ENCODE measurements at regions not wholly inside any gene's neighbourhood (a gene's known extent, or its start where the extent isn't known, plus 50 kb on each side); places are given as distances from the start of the nearest gene placed in this dataset.

DNA sequence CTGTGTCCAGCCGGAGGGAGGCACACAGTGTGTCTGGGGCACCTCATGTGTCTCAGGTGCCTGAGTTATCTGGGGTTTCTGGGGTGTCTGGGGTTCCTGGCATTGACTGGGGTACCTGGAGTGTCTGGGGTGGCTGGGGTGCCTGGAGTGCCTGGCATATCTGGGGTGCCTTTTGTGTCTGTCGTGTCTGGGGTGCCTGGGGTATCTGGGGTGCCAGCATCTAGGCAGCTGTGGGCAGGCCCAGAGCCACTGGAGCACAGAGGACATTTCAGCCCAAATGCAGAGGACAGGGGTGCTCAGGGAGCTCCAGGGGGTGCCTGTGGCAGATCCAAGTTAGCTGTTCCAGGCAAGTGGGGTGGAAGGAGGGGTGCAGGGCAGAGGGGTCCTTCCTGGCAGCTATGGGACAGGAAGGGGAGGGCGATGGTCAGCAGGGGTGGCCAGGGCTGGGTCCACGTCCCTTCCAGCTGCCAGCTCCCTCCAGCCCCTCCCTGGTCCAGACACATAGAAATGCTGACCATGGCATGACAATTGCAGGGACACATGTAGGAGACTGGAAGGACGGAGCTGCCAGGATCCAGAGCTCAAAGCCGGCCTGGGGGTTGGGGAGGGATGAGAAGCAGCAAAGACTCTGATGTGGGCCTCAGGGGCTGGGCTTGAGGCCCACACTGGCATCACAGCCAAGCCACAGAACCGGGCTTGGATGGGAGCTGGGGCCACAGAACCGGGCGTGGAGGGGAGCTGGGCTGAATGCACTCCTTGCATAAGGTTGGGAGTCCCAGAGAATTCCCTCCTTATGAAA lies 133.0 kb downstream of the BRD1 start:
- no peak for DNase-seq (ENCODE audit: low read depth)
- H3K36me3 ChIP-seq (ENCODE audit: control insufficient read depth, insufficient read depth, low read length) = no peaks in the 10 kb centered on the region
- TF ChIP-seq, protein P1, sequence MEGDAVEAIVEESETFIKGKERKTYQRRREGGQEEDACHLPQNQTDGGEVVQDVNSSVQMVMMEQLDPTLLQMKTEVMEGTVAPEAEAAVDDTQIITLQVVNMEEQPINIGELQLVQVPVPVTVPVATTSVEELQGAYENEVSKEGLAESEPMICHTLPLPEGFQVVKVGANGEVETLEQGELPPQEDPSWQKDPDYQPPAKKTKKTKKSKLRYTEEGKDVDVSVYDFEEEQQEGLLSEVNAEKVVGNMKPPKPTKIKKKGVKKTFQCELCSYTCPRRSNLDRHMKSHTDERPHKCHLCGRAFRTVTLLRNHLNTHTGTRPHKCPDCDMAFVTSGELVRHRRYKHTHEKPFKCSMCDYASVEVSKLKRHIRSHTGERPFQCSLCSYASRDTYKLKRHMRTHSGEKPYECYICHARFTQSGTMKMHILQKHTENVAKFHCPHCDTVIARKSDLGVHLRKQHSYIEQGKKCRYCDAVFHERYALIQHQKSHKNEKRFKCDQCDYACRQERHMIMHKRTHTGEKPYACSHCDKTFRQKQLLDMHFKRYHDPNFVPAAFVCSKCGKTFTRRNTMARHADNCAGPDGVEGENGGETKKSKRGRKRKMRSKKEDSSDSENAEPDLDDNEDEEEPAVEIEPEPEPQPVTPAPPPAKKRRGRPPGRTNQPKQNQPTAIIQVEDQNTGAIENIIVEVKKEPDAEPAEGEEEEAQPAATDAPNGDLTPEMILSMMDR (IDR thresholded peaks at IDR 0.05; ENCODE audit: insufficient read depth, low read length, severe bottlenecking) = no peak

DNA sequence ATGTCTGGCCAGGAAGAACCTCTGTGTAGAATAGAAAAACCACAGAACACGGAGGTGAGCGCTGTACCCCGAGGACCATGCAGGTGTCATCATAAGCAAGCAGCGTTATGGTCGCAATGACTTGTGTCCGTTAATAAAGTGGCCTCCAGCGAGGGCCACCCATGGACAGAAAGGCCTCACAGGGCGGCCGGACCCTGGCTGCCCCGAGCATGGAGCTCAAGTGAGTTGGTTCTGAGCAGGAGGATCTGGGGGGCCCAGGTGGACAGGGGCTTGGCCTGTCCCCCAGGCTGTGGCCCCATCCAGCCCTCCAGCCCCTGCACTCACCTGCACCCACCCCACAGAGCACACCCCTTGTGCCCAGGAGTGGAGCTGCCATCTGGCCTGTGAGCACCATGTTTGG lies 133.8 kb downstream of the BRD1 start:
- no peak for FAIRE-seq
- no peak for DNase-seq (ENCODE audit: low read depth)
- TF ChIP-seq, protein P1 (IDR thresholded peaks at IDR 0.05; ENCODE audit: insufficient read depth, low read length, severe bottlenecking) = no peak
- Histone ChIP-seq H3K36me3 (ENCODE audit: control insufficient read depth, insufficient read depth, low read length) (no peaks in the 10 kb centered on the region), H3K4me3 (ENCODE audit: low read depth, low read length) (no peak overlapping the region), H3K27me3 (ENCODE audit: control insufficient read depth, insufficient read depth, low read length) (no peaks in the 10 kb centered on the region)

More for the DNA sequence above, 133.0 kb downstream of the BRD1 start:
- H3K27me3 ChIP-seq (ENCODE audit: control insufficient read depth, insufficient read depth, low read length) = no peaks in the 10 kb centered on the region
- H3K4me3 ChIP-seq (ENCODE audit: low read depth, low read length) = no peak overlapping the region
- FAIRE-seq = no peak

DNA sequence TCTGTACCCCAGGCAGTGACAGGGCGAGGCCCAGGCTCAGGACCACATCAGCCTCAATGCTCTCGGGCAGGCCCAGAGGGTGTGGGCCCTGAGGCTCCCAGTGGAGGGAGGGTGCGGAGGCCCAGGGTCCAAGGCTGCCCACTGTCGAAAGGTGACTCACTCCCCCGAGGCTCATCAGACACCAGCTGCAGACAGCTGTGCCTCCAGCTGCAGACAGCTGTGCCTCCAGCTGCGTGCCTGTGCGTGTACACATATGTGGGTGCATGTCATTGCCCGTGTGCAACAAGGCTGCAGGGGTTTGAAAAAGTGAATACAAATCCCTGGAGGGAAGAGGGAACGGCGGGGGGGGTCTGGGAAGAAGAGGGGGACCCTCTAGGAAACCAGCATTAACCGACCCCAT lies 134.3 kb downstream of the BRD1 start:
- TF ChIP-seq, protein P1 (IDR thresholded peaks at IDR 0.05; ENCODE audit: insufficient read depth, low read length, severe bottlenecking) = no peak
- FAIRE-seq (no peak), DNase-seq (ENCODE audit: low read depth) (no peak)
- Histone ChIP-seq H3K27me3 (ENCODE audit: control insufficient read depth, insufficient read depth, low read length) (no peaks in the 10 kb centered on the region), H3K36me3 (ENCODE audit: control insufficient read depth, insufficient read depth, low read length) (no peaks in the 10 kb centered on the region), H3K4me3 (ENCODE audit: low read depth, low read length) (no peak overlapping the region)

DNA sequence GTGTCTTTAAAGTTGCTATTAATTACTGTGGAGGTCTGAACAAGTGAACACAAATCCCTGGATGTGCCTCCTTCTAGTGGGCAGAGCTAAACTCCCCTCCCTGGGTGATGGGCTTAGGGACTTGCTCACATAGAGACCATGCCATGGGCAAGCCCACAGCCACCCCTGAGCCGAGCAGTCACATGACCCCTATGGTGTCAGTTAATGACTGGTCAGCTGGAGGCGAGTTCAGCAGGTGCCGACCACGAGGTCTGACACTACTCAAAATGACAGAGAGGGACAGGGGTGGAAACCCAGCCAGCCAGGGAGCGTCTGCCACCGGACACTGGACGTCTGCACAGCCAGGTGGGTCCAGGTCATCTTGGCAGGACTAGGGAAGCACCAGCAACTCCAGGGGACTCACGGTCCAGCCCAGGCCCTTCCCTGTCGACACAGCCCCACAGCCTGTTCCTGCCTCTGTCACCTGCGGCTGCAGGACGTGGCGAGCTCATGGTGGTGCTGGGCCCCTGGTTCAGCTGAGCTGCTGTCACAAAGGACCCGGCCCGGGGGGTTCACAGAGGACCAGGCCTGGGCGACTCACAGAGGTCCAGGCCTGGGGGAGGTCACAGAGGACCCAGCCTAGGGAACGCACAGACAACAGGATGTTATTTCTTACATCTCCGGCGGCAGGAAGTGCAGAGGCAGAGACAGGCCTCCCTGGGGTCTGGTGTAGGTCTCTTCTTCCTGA lies 135.0 kb downstream of the BRD1 start:
- DNase-seq (ENCODE audit: low read depth) (no peak), FAIRE-seq (no peak)
- Histone ChIP-seq H3K4me3 (ENCODE audit: low read depth, low read length) (no peak overlapping the region), H3K27me3 (ENCODE audit: control insufficient read depth, insufficient read depth, low read length) (no peaks in the 10 kb centered on the region), H3K36me3 (ENCODE audit: control insufficient read depth, insufficient read depth, low read length) (no peaks in the 10 kb centered on the region)
- TF ChIP-seq, protein P1 (IDR thresholded peaks at IDR 0.05; ENCODE audit: insufficient read depth, low read length, severe bottlenecking) = no peak

DNA sequence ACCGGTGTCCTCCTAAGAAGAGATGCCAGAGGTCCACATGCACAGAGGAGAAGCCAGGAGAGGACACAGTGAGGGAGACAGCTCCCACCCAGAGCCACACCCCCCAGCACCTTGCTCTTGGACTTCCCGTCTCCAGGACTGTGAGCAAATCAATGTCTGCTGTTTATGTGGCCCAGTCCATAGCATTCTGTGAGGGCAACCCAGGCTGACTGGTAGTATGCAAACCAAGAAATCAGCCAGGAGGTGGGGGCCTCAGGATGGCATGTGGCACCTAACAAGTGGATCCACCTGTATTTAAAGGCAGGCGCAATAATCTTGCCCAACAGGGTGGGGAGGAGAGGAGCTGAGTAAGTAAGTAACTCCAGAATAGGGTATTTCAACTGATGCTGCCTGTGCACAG lies 136.4 kb downstream of the BRD1 start:
- FAIRE-seq (no peak), DNase-seq (ENCODE audit: low read depth) (no peak)
- no peak overlapping the region for H3K4me3 ChIP-seq (ENCODE audit: low read depth, low read length)
- H3K27me3 ChIP-seq (ENCODE audit: control insufficient read depth, insufficient read depth, low read length) = no peaks in the 10 kb centered on the region
- TF ChIP-seq, protein P1 (IDR thresholded peaks at IDR 0.05; ENCODE audit: insufficient read depth, low read length, severe bottlenecking) = no peak
- H3K36me3 ChIP-seq (ENCODE audit: control insufficient read depth, insufficient read depth, low read length) = no peaks in the 10 kb centered on the region

Measured in bronchial epithelial cell (primary cell).